ENCODE measurements at regions not wholly inside any gene's neighbourhood (a gene's known extent, or its start where the extent isn't known, plus 50 kb on each side); places are given as distances from the start of the nearest gene placed in this dataset.

DNA sequence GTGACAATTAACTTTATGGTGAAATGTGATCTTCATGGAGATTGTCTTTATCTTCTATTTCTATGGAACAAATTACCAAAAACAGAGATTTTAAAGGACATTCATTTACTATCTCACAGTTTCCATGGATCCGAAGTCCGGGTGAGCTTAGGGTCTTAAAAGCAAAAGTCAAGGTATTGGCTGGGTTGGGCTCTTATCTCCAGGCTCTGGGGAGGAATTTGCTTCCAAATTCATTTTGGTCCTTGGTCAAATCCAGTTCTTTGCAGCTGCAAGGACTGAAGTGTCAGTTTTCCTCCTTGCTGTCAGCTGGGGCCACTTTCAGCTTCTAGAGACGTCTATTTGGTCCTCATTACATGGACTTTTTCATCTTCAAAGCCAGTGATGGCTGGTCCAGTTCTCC lies 395.8 kb upstream of the MAF start:
- TF ChIP-seq, protein P1, sequence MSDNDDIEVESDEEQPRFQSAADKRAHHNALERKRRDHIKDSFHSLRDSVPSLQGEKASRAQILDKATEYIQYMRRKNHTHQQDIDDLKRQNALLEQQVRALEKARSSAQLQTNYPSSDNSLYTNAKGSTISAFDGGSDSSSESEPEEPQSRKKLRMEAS (CRISPR knock-in tag; IDR thresholded peaks at IDR 0.05): no peak
- no peak for TF ChIP-seq CREB1 (CRISPR knock-in tag; IDR thresholded peaks at IDR 0.05)
- no peak for TF ChIP-seq KAT7 (CRISPR knock-in tag; IDR thresholded peaks at IDR 0.05; ENCODE audit: borderline replicate concordance)

Measured in WTC11 (cell line).